ENCODE measurements at regions not wholly inside any gene's neighbourhood (a gene's known extent, or its start where the extent isn't known, plus 50 kb on each side); places are given as distances from the start of the nearest gene placed in this dataset.
"Not testable (repeated sequence)": the region's sequence is repeated elsewhere in the genome, so short reads cannot be mapped to it uniquely, and the experiment has no call there.

DNA sequence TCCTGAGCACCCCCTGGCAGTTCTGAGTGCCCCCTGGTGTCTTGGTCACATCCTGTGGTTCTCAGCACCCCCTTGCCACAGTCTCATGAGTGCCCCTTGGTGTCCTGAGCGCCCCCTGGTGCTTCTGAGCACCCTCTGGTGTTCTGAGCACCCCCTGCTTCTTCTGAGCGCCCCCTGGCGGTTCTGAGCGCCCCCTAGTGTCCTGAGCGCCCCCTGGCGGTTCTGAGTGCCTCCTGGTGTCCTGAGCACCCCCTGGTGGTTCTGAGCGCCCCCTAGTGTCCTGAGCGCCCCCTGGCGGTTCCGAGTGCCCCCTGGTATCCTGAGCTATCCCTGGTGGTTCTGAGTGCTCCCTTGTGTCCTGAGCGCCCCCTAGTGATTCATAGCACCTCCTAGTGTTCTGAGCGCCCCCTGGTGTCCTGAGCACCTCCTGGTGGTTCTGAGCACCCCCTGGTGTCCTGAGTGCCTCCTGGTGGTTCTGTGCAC, 473.7 kb downstream of the TMEM121 start:
- DNase-seq (ENCODE audit: low read depth), result not testable (repeated sequence)

DNA sequence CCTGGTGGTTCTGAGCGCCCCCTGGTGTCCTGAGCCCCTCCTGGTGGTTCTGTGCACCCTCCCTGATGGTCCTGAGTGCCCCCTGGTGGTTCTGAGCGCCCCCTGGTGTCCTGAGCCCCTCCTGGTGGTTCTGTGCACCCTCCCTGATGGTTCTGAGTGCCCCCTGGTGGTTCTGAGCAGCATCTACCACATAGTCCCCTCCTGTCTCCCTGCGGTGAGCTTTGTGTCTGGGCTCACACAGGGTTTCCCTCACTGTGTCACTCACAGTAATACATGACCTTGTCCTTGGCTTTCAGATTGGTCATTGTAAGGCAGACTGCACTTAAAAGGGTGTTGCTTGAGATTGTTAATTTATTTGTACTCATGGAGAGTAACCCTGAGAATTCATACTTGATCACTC, 474.9 kb downstream of the TMEM121 start:
- not testable (repeated sequence) for DNase-seq (ENCODE audit: low read depth)

DNA sequence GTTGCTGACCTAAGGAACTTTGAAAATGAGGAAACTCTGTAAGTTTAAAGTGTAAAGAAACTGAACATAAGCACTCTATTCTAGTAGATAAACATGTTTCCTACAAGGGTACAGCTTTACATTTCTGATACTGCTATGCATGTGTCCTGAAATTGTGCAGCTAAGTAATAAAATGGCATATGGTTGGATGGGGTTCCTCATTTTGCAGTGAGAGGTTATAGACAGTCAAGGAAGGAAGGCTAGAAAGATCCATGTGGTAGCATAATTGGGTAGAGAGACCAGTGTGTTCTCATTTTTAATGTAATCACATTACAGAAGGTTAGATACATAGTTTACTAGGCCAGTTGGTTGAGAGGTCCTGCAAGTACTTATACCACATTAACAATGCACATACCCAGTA, 477.0 kb downstream of the TMEM121 start:
- DNase-seq (ENCODE audit: low read depth), result no peak

DNA sequence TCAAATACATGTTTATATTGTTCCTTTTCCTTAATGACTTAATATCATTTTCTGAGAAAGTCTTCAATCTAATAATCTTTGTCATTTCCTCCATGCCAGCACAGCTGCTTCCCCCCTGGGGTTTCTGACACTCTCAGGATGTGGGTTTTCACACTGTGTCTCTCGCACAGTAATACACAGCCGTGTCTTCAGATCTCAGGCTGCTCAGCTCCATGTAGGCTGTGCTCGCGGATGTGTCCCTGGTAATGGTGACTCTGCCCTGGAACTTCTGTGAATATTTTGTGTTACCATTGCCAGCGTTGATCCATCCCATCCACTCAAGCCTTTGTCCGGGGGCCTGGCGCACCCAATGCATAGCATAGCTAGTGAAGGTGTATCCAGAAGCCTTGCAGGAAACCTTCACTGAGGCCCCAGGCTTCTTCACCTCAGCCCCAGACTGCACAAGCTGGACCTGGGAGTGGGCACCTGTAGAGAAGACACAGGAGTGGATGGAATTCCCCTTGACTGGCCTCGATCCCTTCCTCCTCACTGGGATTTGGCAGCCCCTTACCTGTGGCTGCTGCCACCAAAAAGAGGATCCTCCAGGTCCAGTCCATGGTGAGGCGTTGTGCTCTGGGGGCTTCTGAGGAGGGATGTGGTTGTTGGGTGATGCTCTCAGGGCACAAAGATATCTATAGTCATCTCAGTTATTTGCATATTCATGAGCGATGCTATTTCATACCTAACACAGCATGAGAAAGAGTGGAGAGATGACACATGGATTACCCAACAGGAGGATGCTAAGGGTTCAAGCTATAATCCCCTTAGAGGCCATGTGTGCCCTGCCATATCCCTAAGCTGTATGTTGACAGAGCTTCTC, 478.8 kb downstream of the TMEM121 start:
- not testable (repeated sequence) for DNase-seq (ENCODE audit: low read depth)

DNA sequence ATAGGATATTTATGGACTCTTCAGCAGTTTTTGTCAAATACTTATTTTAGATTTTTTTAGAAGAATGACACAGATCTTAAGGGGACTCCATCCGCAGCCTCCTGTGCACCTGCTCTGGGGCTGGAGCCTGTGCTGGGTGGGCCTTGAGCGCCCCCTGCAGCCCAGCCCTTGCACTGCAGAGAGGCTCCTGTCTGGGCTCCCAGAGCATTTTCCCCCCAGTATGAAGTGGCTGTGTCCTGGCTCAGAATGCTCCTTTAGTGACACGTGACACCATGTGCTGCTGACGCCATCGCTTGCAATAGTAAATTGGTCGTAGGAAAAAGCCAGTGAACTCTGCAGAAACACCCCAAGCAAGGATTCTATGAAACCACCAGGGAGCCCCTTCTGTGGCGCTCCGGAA, 479.7 kb downstream of the TMEM121 start:
- DNase-seq (ENCODE audit: low read depth), result not testable (repeated sequence)

DNA sequence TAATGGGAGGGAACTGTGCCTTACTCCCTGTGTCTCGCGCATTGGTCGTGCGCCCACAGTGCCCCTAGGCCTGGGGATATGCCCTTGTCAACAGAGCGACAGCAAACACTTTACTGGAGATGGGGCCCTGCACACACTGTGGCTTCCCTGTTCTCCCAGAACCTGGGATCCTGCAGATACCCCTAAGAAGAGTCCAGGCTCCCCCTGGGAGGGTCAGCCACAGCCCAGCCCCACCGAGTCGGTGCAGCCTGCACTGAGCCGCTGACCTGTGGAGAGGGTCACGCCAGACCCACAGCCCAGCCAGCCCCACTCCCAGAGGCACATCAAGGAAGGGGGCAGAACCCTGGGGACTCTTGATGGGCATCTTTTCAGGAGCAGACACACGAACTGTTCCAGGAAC, 480.3 kb downstream of the TMEM121 start:
- DNase-seq (ENCODE audit: low read depth), result not testable (repeated sequence)

DNA sequence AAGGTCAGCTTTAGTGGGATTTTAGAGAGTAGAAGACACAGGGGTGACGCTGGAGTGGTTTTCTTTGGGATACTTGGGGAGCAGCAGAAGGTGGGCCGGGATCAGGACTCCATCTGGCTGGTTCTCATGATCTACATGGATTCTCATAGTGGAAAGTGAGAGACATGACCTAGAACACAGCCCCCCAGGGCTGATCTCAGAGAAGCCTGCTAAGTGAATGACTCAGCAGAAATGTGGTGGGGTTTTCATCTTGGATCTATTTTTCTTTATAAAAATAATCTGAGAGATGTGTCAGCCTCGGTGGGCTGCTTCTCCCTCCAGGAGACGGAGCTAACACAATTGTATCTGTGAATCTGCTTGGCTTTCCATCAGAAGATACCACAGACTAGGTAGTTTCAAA, 484.4 kb downstream of the TMEM121 start:
- no peak for DNase-seq (ENCODE audit: low read depth)

DNA sequence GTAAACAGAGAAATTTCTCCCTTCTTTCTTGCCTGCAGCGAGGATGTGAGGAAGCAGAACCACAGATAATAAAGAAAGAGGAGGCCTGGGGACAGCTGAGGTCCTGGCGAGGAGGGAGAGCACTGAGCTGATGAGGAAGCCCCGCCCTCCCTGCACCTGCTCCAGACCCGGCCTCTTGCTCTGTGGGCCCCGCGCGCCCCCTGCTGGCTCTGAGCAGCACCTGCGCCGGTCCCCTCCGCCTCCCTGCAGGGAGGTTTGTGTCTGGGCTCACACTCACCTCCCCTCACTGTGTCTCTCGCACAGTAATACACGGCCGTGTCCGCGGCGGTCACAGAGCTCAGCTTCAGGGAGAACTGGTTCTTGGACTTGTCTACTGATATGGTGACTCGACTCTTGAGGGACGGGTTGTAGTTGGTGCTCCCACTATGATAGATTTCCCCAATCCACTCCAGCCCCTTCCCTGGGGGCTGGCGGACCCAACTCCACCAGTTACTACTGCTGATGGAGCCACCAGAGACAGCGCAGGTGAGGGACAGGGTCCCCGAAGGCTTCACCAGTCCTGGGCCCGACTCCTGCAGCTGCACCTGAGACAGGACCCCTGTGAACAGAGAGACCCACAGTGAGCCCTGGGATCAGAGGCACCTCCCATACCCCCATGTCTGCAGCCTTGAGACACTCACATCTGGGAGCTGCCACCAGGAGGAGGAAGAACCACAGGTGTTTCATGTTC, 485.4 kb downstream of the TMEM121 start:
- DNase-seq (ENCODE audit: low read depth), result not testable (repeated sequence)

DNA sequence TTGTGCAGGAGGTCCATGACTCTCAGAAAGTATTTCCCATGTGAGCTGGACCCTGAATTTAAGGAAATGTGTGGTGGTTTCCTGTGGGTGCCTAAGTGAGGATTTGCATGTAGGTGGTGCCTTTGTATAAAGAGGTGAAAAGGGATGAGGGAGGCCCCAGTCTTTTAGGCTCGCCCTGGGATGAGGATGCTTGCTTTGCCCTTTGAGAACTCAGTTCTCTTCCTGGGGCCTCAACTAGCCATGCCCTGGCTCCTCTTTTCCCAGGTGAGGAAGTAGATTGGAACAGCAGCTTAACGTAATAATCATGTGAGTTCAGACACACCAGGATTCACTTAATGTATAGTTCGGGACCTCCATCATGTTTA, 486.0 kb downstream of the TMEM121 start:
- not testable (repeated sequence) for DNase-seq (ENCODE audit: low read depth)

DNA sequence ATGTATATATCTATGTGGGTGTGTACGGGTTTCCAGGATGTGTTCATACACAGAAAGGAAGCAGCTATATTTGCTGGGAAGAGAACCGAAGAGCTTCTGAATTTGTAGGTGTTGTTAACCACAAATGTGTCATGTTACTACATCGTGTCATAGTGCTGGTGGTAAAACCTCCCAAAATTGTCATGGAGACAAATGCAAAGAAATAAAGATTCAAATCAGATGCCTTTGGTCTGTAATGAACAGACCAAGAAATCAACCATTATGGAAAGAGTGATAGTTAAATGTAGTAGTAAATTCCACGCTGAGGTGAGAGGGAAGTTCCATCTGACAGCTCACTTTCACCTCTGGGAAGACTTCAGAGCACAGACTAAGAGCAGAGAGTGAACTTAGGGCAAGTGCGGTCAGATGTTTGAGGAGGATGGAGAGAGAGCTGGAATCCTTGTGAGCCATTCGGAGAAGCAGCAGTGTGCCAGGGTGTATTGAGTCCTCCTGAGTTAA, 487.5 kb downstream of the TMEM121 start:
- DNase-seq (ENCODE audit: low read depth), result no peak

DNA sequence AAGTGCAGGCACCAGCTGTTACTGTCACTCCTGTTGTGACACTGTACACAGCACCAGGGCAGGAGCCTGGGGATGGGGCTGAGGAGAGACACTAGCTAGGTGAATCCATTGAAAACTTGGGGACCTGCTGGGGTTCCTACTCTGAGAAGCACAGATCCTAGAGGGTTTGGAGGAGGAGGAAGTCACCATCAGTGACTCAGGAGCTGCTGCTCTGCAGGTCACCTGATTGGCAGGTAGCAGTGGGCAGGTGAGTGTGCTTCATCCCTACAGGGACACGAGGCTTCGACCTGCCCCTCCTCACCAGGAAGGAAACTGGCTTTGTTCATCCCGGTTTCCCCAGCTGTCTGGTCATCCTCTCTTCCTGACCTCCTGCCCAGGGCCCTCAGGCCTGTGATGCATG, 491.6 kb downstream of the TMEM121 start:
- DNase-seq (ENCODE audit: low read depth), result not testable (repeated sequence)

DNA sequence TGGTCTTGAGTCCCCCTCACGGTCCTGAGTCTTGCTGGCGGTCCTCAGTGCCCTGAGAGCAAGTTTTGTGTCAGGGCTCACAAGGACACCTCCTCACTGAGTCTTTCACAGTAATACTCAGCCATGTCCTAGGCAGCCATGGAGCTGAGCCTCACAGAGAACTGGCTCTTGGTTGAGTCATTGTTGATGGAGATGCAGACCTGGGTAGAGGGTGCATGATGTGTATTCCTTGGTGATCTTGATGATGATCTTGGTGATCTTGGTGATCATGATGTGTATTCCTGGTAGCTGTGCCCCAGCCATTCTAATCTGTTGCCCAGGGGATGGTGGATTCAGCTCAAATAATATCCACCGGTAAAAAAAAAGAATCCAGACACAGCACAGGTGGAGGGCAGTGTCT, 495.4 kb downstream of the TMEM121 start:
- DNase-seq (ENCODE audit: low read depth), result no peak

DNA sequence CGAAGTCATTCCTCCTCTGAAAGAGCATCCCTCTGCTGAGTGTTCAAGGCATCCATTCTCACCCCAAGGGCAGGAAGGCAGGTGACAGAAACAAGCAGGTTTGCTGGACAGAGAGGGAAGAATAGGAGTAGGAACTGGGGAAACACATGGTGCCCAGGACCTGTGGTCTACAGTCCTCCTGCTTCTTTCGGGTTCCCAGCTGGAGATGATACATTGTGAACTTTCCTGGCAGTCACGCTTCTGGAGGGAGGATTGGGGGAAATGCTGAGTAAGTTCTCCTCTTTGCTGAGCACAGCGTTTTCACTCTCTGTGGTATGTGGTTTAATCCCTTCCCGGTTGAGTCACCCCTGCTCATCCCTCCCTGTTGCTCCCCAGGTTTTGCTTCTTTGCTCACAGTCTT, 496.3 kb downstream of the TMEM121 start:
- not testable (repeated sequence) for DNase-seq (ENCODE audit: low read depth)

DNA sequence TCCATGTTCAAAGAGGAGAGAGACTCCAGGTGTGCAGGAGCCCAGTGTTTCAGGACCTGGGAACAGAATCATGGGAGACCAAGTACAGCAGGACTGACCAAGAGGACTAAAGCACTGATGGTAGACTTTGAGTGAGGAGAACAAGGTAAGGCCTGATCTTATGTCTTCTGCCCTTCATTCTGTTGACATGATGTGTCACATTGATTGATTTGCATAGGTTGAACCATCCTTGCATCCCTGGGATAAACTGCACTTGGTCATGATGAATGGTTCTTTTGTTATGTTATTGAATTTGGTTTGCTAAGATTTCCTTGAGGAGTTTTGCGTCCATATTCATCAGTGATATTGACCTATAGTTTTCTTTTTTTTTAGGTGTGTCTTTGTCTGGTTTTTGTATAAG, 497.0 kb downstream of the TMEM121 start:
- DNase-seq (ENCODE audit: low read depth), result no peak

DNA sequence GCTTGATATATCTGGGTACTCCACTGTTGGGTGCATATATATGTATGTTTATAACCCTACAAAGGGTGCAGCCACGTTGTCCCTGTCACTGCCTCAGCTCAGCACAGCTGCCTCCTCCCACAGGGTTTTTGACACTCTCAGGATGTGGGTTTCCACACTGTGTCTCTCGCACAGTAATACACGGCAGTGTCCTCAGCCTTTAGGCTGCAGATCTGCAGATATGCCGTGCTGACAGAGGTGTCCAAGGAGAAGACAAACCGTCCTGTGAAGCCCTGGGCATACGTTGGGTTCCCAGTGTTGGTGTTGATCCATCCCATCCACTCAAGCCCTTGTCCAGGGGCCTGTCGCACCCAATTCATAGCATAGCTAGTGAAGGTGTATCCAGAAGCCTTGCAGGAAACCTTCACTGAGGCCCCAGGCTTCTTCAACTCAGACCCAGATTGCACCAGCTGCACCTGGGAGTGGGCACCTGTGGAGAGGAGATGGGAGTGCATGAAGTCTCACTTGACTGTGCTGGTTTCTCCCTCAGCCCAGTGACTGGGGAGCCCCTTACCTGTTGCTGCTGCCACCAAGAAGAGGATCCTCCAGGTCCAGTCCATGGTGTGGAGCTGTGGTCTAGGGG, 498.7 kb downstream of the TMEM121 start:
- DNase-seq (ENCODE audit: low read depth), result no peak

DNA sequence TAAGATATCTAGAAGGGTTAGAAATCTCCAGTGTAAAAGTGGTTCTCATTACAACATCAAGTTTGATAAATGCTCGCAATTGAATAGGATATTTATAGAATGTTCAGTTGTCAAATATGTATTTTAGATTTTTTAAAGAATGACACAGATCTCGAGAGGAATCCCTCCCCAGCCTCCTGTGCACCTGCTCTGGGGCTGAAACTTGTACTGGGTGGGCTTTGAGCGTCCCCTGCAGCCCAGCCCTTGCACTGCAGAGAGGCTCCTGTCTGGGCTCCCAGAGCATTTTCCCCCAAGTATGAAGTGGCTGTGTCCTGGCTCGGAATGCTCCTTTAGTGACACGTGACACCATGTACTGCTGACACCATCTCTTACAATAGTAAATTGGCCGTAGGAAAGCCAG, 499.6 kb downstream of the TMEM121 start:
- DNase-seq (ENCODE audit: low read depth), result no peak

DNA sequence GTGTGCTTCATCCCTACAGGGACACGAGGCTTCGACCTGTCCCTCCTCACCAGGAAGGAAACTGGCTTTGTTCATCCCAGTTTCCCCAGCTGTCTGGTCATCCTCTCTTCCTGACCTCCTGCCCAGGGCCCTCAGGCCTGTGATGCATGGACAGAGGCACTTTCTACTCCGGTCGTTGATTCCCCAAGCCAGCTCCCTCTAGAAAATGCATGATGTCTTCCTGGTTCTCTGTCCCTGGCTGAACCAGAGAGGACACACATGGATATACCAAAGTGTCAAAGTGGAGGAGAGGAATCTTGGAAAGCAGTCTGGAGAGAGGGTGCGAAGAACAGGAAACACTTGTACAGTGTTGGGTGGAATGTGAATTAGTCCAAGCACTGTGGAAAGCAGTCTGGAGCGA, 501.4 kb downstream of the TMEM121 start:
- not testable (repeated sequence) for DNase-seq (ENCODE audit: low read depth)

DNA sequence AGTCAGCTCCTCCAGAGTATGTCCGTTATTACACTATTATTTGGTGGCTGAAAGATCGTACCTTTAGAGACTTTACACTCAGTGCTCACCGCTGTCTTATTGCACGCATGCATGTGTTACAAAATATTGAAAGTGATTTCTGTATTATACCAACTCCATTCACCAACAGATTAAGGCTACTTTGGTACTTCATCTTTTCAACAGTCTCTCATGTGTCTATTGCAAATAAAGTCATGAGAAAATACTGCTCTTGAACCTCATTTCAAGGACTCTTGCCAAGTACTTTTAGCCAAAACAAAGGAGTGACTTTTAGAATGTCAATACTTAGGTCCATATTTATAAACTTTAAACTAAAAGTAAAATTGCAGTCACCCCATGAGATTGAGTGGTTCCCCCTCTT, 503.6 kb downstream of the TMEM121 start:
- DNase-seq (ENCODE audit: low read depth), result no peak

DNA sequence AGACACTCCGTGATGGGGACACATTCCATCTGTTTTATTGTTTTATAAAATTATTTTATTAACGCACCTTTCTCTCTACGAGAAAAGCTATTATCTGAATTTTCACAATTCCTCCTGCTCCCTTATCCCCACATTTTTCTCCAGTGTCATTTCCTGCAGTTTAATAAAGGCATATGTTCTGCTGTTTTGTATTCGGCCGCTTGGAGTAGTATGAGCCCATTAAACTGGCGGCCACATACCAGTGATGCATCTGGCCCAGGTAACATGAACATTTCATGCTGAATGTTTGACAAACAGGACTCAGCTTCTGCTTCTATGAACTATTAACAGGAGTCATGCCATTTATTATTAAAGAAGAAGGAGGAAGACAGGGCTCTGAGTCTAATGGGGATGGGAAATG, 511.0 kb downstream of the TMEM121 start:
- no peak for DNase-seq (ENCODE audit: low read depth)

DNA sequence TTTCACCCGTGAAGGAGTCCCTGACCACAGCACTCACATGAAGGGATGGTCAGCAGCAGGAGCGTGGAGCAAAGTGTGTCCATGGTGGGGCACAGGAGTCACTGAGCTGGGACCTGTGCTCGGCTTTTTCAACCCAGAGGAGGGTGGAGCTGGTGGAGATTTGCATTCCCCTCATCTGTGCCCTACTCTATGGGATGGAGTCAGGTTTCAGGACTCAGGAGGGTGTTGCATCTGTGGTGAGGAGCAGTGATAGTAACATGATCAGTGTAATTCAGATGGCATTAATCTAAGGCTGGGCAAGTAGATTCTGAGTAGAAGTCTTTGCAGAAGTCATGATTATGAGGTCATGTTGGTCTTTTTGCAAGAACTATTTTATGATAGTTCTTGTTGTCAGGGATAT, 511.9 kb downstream of the TMEM121 start:
- no peak for DNase-seq (ENCODE audit: low read depth)

DNA sequence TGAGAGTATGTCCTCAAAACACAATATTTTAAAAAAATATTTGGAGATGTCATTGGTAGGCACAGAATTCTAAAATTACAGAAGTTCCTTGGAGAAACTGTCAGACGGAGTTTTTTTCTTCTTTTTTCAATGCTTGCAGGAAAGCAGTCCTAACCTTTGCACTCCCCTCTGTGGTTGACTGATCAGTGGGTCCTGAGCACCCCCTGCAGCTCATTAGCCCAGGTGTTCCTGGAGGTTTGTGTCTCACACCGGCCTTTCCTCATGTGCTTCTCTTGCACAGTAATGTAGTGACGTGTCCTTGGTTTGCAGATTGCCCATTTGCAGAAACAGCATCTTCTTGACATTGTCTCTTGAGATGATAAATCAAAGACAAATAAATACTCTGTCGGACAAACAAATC, 513.0 kb downstream of the TMEM121 start:
- DNase-seq (ENCODE audit: low read depth), result no peak

DNA sequence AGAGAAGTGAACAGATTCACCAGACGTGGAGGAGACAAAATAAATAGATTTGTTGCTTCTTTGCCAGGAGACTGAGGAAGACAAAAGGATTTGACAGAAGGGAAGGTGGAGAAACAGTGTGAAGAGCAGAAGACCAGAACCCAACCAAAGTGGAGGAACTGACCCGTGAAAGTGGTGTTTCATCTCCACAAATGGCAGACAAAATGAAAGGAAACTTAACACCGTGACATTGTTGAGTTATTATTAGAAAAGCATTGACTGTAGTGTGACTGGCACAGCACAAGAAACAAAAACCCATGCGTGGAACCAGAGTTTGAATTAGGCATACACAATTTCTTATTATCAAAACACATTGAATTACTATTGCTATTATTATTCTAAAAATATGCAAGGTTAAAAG, 518.1 kb downstream of the TMEM121 start:
- DNase-seq (ENCODE audit: low read depth), result no peak
